ENCODE measurements at regions not wholly inside any gene's neighbourhood (a gene's known extent, or its start where the extent isn't known, plus 50 kb on each side); places are given as distances from the start of the nearest gene placed in this dataset.

- intact Hi-C loops (cut with micrococcal nuclease; ENCODE audit: unreplicated experiment) (no loop called here), in situ Hi-C loops (cut with MboI) (no loop called here)
- Histone ChIP-seq H3K9me3 (replicated peaks; ENCODE audit: control insufficient read depth, insufficient read depth, low read length) (no peaks in the 10 kb centered on the region), H3K4me3 (no peak overlapping the region), H3K79me2 (ENCODE audit: control insufficient read depth, insufficient read depth, low read length) (no peaks in the 10 kb centered on the region), H3K27ac (ENCODE audit: control insufficient read depth, insufficient read depth) (no peak overlapping the region), H2AFZ (ENCODE audit: control insufficient read depth, low read depth, low read length) (no peak overlapping the region), H3K4me2 (ENCODE audit: control insufficient read depth, insufficient read depth) (no peak overlapping the region), H4K20me1 (ENCODE audit: control insufficient read depth, insufficient read depth) (no peaks in the 10 kb centered on the region), H3K9ac (ENCODE audit: control insufficient read depth, insufficient read depth, low read length) (no peak overlapping the region), H3K27me3 (replicated peaks in 1 of 2; ENCODE audit: control insufficient read depth in 2 of 2, insufficient read depth in 2 of 2, low read length in 1 of 2) (no peaks in the 10 kb centered on the region), H3K36me3 (ENCODE audit: control insufficient read depth in 2 of 2, insufficient read depth in 2 of 2, low read length in 1 of 2) (no peaks in the 10 kb centered on the region), H3K4me1 (ENCODE audit: control insufficient read depth, insufficient read depth, low read length) (no peaks in the 10 kb centered on the region)
- SMC1A ChIA-PET (ENCODE audit: uncharacterized antibody, unreplicated experiment): no interaction called here
- CTCF ChIA-PET: no interaction called here
- BruUV-seq (replicated peaks): no TSS peak
- DNase-seq (ENCODE audit: low read depth, low spot score): no peak
- TF ChIP-seq BCLAF1 (IDR thresholded peaks at IDR 0.05) (no peak), NRF1 (conservative IDR thresholded peaks at IDR 0.05; ENCODE audit: low read depth, low read length) (no peak), ZBTB33 (IDR thresholded peaks at IDR 0.05) (no peak), POU2F2 (IDR thresholded peaks at IDR 0.05; ENCODE audit: borderline replicate concordance, low read depth, low read length) (no peak), ZNF217 (IDR thresholded peaks at IDR 0.05) (no peak), ATF3 (IDR thresholded peaks at IDR 0.05; ENCODE audit: borderline replicate concordance, extremely low read depth, low read depth, low read length) (no peak)
- ATAC-seq: no peak
- 0% methylated on average over 1 of the region's 1 CpG for WGBS (ENCODE audit: insufficient coverage, insufficient replicate concordance, low lambda C conversion rate, missing lambda C conversion rate)
- POLR2A ChIA-PET: no interaction called here
- RAD21 ChIA-PET (ENCODE audit: unreplicated experiment): no interaction called here
- no peak for FAIRE-seq
Measured at GRCh38 chr3:65145680-65146079, 457.9 kb upstream of the ADAMTS9 start.

Data from GM12878 (cell line).